H1 (cell line): ENCODE measurements at regions not wholly inside any gene's neighbourhood (a gene's known extent, or its start where the extent isn't known, plus 50 kb on each side); places are given as distances from the start of the nearest gene placed in this dataset.

Experiments used
- CTCF ChIA-PET: fragments of 300-600 bp; sonication (Branson Sonifier 250); formaldehyde crosslinking; loops from one replicate; lab custom pipeline; 2021; ENCODE audit not compliant: partially characterized antibody; lab: Charles Lee
- POLR2A ChIA-PET: fragments of 300-600 bp; sonication (Branson Sonifier 250); formaldehyde crosslinking; loops from one replicate; lab custom pipeline; 2021; ENCODE audit warnings: inconsistent platforms; ENCODE audit not compliant: partially characterized antibody; lab: Charles Lee
- DNase-seq, 2 experiments: peaks; one replicate each; pipeline versions ENCODE4 v3.0.0 to v3.0.0-alpha.2; 2010 to 2022; ENCODE audit warnings: low spot score in 2 of 2, low read depth in 1 of 2, mixed read lengths in 1 of 2
- FAIRE-seq: peaks from 2 replicates; lab custom pipeline; 2011; peaks lifted over from hg19 to GRCh38; lab: Jason Lieb, UNC
- H2AFZ ChIP-seq: 2 replicates; pipeline ENCODE4 v1.8.1; 2012; ENCODE audit warnings: low read length, inconsistent platforms
- H2AK5ac ChIP-seq: 2 replicates; pipeline ENCODE4 v1.6.1; 2013; ENCODE audit warnings: low read depth, low read length
- H2BK120ac ChIP-seq: replicated peaks from 2 replicates; pipeline ENCODE3; 2013; ENCODE audit warnings: low read depth, low read length, inconsistent platforms
- H2BK12ac ChIP-seq: 2 replicates; pipeline ENCODE4 v1.6.1; 2013; ENCODE audit warnings: low read depth, low read length
- H2BK15ac ChIP-seq: 2 replicates; pipeline ENCODE4 v1.6.1; 2013; ENCODE audit warnings: low read length
- H2BK20ac ChIP-seq: 2 replicates; pipeline ENCODE4 v1.6.1; 2013; ENCODE audit warnings: low read length
- H2BK5ac ChIP-seq: 2 replicates; pipeline ENCODE4 v1.6.1; 2013; ENCODE audit warnings: low read depth, low read length
- H3K14ac ChIP-seq: 2 replicates; pipeline ENCODE4 v1.6.1; 2013; ENCODE audit warnings: inconsistent platforms; ENCODE audit not compliant: insufficient read length
- H3K18ac ChIP-seq: 2 replicates; pipeline ENCODE4 v1.6.1; 2013; ENCODE audit warnings: low read length; ENCODE audit errors: extremely low read depth
- H3K23ac ChIP-seq: 2 replicates; pipeline ENCODE4 v1.6.1; 2013; ENCODE audit warnings: inconsistent platforms; ENCODE audit not compliant: insufficient read length
- H3K23me2 ChIP-seq: 2 replicates; pipeline ENCODE4 v1.6.1; 2013; ENCODE audit warnings: low read depth, low read length
- H3K27ac ChIP-seq: 2 replicates; pipeline ENCODE4 v1.6.1; 2011; ENCODE audit warnings: low read depth, low read length, inconsistent platforms
- H3K27me3 ChIP-seq, 4 experiments: replicated peaks in 1 of 4; 1 replicate in 1 of 4; 2 replicates in 3 of 4; pipeline versions ENCODE4 v1.6.1 to v1.8.1; 2011 to 2013; ENCODE audit warnings: low read length in 3 of 4, mild to moderate bottlenecking in 3 of 4, inconsistent platforms in 2 of 4, mixed read lengths in 2 of 4, moderate library complexity in 1 of 4; ENCODE audit not compliant: control insufficient read depth in 3 of 4, insufficient read depth in 3 of 4; ENCODE audit errors: extremely low read depth in 1 of 4
- H3K36me3 ChIP-seq, 4 experiments: 2 replicates each; pipeline versions ENCODE4 v1.6.1 to v1.8.1; 2011 to 2013; ENCODE audit warnings: mild to moderate bottlenecking in 4 of 4, low read length in 3 of 4, moderate library complexity in 2 of 4, control low read depth in 1 of 4, inconsistent platforms in 1 of 4; ENCODE audit not compliant: insufficient read depth in 4 of 4, control insufficient read depth in 2 of 4
- H3K4ac ChIP-seq: replicated peaks from 2 replicates; pipeline ENCODE3; 2013; ENCODE audit warnings: low read length, low read depth, mixed read lengths, inconsistent platforms; ENCODE audit not compliant: insufficient read length
- H3K4me1 ChIP-seq, 4 experiments: replicated peaks in 1 of 4; 1 replicate in 1 of 4; 2 replicates in 3 of 4; pipeline versions ENCODE4 v1.6.1 to v1.8.1; 2011 to 2013; ENCODE audit warnings: low read length in 3 of 4, inconsistent platforms in 2 of 4, mixed read lengths in 1 of 4; ENCODE audit not compliant: insufficient read depth in 4 of 4, control insufficient read depth in 3 of 4
- H3K4me2 ChIP-seq, 2 experiments: 2 replicates each; pipeline versions ENCODE4 v1.6.1 to v1.8.1; 2011 to 2013; ENCODE audit warnings: low read depth in 2 of 2, low read length in 2 of 2, control low read depth in 1 of 2, inconsistent platforms in 1 of 2, mild to moderate bottlenecking in 1 of 2; ENCODE audit not compliant: insufficient read depth in 1 of 2
- H3K4me3 ChIP-seq, 4 experiments: fragments of 200-600, 300-600 bp in 1 of 4; sonication (generic), shearing (Covaris generic), sonication (Bioruptor Twin) in 1 of 4; 2 replicates each; pipeline versions ENCODE4 v1.5.1 to v1.8.1; 2011 to 2016; ENCODE audit warnings: low read length in 4 of 4, low read depth in 3 of 4, control low read depth in 2 of 4, inconsistent platforms in 2 of 4, mild to moderate bottlenecking in 2 of 4, mixed read lengths in 1 of 4, moderate library complexity in 1 of 4; ENCODE audit not compliant: insufficient read depth in 2 of 4; ENCODE audit errors: extremely low read depth in 1 of 4
- H3K56ac ChIP-seq: replicated peaks from 2 replicates; pipeline ENCODE3; 2013; ENCODE audit warnings: low read depth, mild to moderate bottlenecking, mixed read lengths, low read length, inconsistent platforms; ENCODE audit not compliant: insufficient read length
- H3K79me1 ChIP-seq: 2 replicates; pipeline ENCODE4 v1.6.1; 2013; ENCODE audit warnings: low read depth, low read length, control low read depth
- H3K79me2 ChIP-seq, 2 experiments: 2 replicates each; pipeline versions ENCODE4 v1.6.1 to v1.8.1; 2012 to 2013; ENCODE audit warnings: low read length in 2 of 2, mild to moderate bottlenecking in 2 of 2, inconsistent platforms in 1 of 2; ENCODE audit not compliant: insufficient read depth in 2 of 2, control insufficient read depth in 1 of 2
- H3K9ac ChIP-seq, 4 experiments: replicated peaks in 1 of 4; 1 replicate in 1 of 4; 2 replicates in 3 of 4; pipeline versions ENCODE4 v1.6.1 to v1.8.1; 2011 to 2013; ENCODE audit warnings: low read depth in 3 of 4, low read length in 3 of 4, control low read depth in 2 of 4, mild to moderate bottlenecking in 2 of 4, moderate library complexity in 2 of 4, inconsistent platforms in 1 of 4; ENCODE audit errors: extremely low read depth in 1 of 4
- H3K9me3 ChIP-seq, 2 experiments: 2 replicates each; pipeline versions ENCODE4 v1.6.1 to v1.8.1; 2012 to 2013; ENCODE audit warnings: mild to moderate bottlenecking in 2 of 2, moderate library complexity in 2 of 2, control low read depth in 1 of 2, inconsistent platforms in 1 of 2, low read depth in 1 of 2, low read length in 1 of 2, mixed read lengths in 1 of 2; ENCODE audit not compliant: insufficient read depth in 2 of 2
- H4K20me1 ChIP-seq, 2 experiments: replicated peaks in 1 of 2; 2 replicates each; pipeline versions ENCODE3 to v1.8.1; 2011 to 2013; ENCODE audit warnings: inconsistent platforms in 2 of 2, low read length in 2 of 2, mild to moderate bottlenecking in 1 of 2; ENCODE audit not compliant: insufficient read depth in 2 of 2, control insufficient read depth in 1 of 2
- H4K5ac ChIP-seq: 2 replicates; pipeline ENCODE4 v1.6.1; 2013; ENCODE audit warnings: low read length, low read depth, mixed read lengths, inconsistent platforms; ENCODE audit not compliant: insufficient read length
- H4K8ac ChIP-seq: 2 replicates; pipeline ENCODE4 v1.8.0; 2013; ENCODE audit warnings: mild to moderate bottlenecking, moderate library complexity, low read length, inconsistent platforms; ENCODE audit not compliant: insufficient read depth; ENCODE audit errors: extremely low read depth
- H4K91ac ChIP-seq: replicated peaks from 2 replicates; pipeline ENCODE3; 2013; ENCODE audit warnings: low read length, mixed read lengths, inconsistent platforms; ENCODE audit not compliant: insufficient read length
- ATF2 ChIP-seq: IDR thresholded peaks from 2 replicates; pipeline ENCODE4 v1.6.1; 2012; ENCODE audit warnings: low read length, inconsistent platforms
- BRCA1 ChIP-seq: IDR thresholded peaks from 2 replicates; pipeline ENCODE4 v1.6.1; 2012; ENCODE audit warnings: low read depth, low read length, improper control_type of control experiment
- CBX5 ChIP-seq: fragments of 300-800, 300-1000 bp; sonication (generic); IDR thresholded peaks from 2 replicates; pipeline ENCODE4 v1.7.1; 2016; ENCODE audit warnings: antibody characterized with exemption, low read length, low read depth
- CHD2 ChIP-seq: IDR thresholded peaks from 2 replicates; pipeline ENCODE4 v1.6.1; 2012; ENCODE audit warnings: low read length, improper control_type of control experiment
- FOSL1 ChIP-seq: IDR thresholded peaks from 2 replicates; pipeline ENCODE4 v1.6.1; 2011; ENCODE audit warnings: mild to moderate bottlenecking, low read depth, low read length, moderate library complexity; ENCODE audit not compliant: insufficient read depth
- HDAC6 ChIP-seq: IDR thresholded peaks from one replicate; pipeline ENCODE4 v1.7.1; 2012; ENCODE audit warnings: low read depth, mild to moderate bottlenecking, inconsistent platforms, low read length, moderate library complexity
- KDM5A ChIP-seq: fragments of 200-600 bp; IDR thresholded peaks from 2 replicates; pipeline ENCODE4 v1.7.1; 2012; ENCODE audit warnings: mild to moderate bottlenecking, low read length, inconsistent platforms, mixed read lengths
- NANOG ChIP-seq: IDR thresholded peaks from 2 replicates; pipeline ENCODE4 v1.6.1; 2011; ENCODE audit warnings: low read length, low read depth, mild to moderate bottlenecking, inconsistent platforms; ENCODE audit not compliant: insufficient read depth, poor library complexity, severe bottlenecking
- POLR2A ChIP-seq, 2 experiments: IDR thresholded peaks; 1 replicate in 1 of 2; 2 replicates in 1 of 2; pipeline ENCODE4 v1.6.1; 2011; ENCODE audit warnings: low read depth in 2 of 2, low read length in 2 of 2, mild to moderate bottlenecking in 2 of 2; ENCODE audit errors: control extremely low read depth in 1 of 2
- RNF2 ChIP-seq: fragments of 200-900, 300-1000 bp; sonication (generic); IDR thresholded peaks from 2 replicates; pipeline ENCODE4 v1.7.1; 2016; ENCODE audit warnings: borderline replicate concordance, low read depth, mild to moderate bottlenecking, antibody characterized with exemption, low read length; ENCODE audit not compliant: poor library complexity, severe bottlenecking; ENCODE audit errors: missing control alignments
- SP2 ChIP-seq: IDR thresholded peaks from 2 replicates; pipeline ENCODE4 v1.6.1; 2012; ENCODE audit warnings: mild to moderate bottlenecking, low read length, inconsistent platforms
- TAF7 ChIP-seq: optimal IDR thresholded peaks from 2 replicates; pipeline ENCODE3; 2011; ENCODE audit warnings: low read depth, mild to moderate bottlenecking, inconsistent platforms, low read length, moderate library complexity, borderline replicate concordance
- ZNF274 ChIP-seq: IDR thresholded peaks from 2 replicates; pipeline ENCODE4 v1.7.0; 2012; ENCODE audit warnings: low read length, borderline replicate concordance; ENCODE audit errors: extremely low read depth
- WGBS, 2 experiments: shearing (Covaris generic) in 1 of 2; methylation state at CpG; one replicate each; pipeline versions ENCODE4 v1.1.6 to v1.1.7; 2013 to 2015; ENCODE audit warnings: low lambda C conversion rate in 2 of 2, mixed read lengths in 2 of 2, inconsistent platforms in 1 of 2, low coverage in 1 of 2, missing lambda C conversion rate in 1 of 2; ENCODE audit not compliant: insufficient replicate concordance in 2 of 2, insufficient coverage in 1 of 2, insufficient read length in 1 of 2; ENCODE audit errors: extremely low coverage in 1 of 2, missing lambda C conversion rate in 1 of 2; 5-methylcytosine and 5-hydroxymethylcytosine counted together

- Histone ChIP-seq H3K27ac (no peak overlapping the region), H4K20me1 (no peaks in the 10 kb centered on the region), H3K4me2 (no peak overlapping the region), H3K18ac (no peak overlapping the region), H4K91ac (no peak overlapping the region), H3K79me2 (no peaks in the 10 kb centered on the region), H2AFZ (no peak overlapping the region), H3K36me3 (no peaks in the 10 kb centered on the region), H2BK20ac (no peak overlapping the region), H3K4me3 (no peak overlapping the region), H3K23me2 (no peaks in the 10 kb centered on the region), H2AK5ac (no peak overlapping the region), H3K23ac (no peak overlapping the region), H3K9me3 (no peaks in the 10 kb centered on the region), H3K14ac (no peak overlapping the region), H4K8ac (no peak overlapping the region), H3K4me1 (no peaks in the 10 kb centered on the region), H2BK15ac (no peak overlapping the region), H3K79me1 (no peaks in the 10 kb centered on the region), H2BK12ac (no peak overlapping the region), H3K27me3 (no peaks in the 10 kb centered on the region), H4K5ac (no peak overlapping the region), H2BK120ac (no peak overlapping the region), H3K4ac (no peak overlapping the region), H3K56ac (no peak overlapping the region), H2BK5ac (no peak overlapping the region), H3K9ac (no peak overlapping the region)
- CTCF ChIA-PET = interaction anchor here (1.0 kb wide), 1 partner anchor 373 kb away, joined by 3 read pairs; no protein-coding TSS in a partner anchor
- FAIRE-seq (no peak), DNase-seq (no peak)
- WGBS, 2 experiments = 89% methylated on average over 2 of the region's 2 CpGs; no CpG with 5 or more reads in 1 of the 2 experiments
- POLR2A ChIA-PET = no interaction called here
- TF ChIP-seq SP2 = no peak
- TF ChIP-seq TAF7 = no peak
- TF ChIP-seq NANOG = no peak
- no peak for TF ChIP-seq BRCA1
- no peak for TF ChIP-seq RNF2
- TF ChIP-seq FOSL1 = no peak
- no peak for TF ChIP-seq CHD2
- no peak for TF ChIP-seq KDM5A
- TF ChIP-seq ATF2 = no peak
- TF ChIP-seq POLR2A (IDR thresholded peaks at IDR 0.05; ENCODE audit: control extremely low read depth in 1 of 2, low read depth in 2 of 2, low read length in 2 of 2) = no peak
- no peak for TF ChIP-seq CBX5
- TF ChIP-seq ZNF274 = no peak
- TF ChIP-seq HDAC6 = no peak
Observed at GRCh38 chr14:80428671-80429070, 217.4 kb upstream of the DIO2 start.
